Kidney (tissue), 13 donors: ENCODE measurements at regions not wholly inside any gene's neighbourhood (a gene's known extent, or its start where the extent isn't known, plus 50 kb on each side); places are given as distances from the start of the nearest gene placed in this dataset.
A peak's percentile ranks its signal among the peaks of the same experiment; 100 is the strongest.

ENCODE experiments used
- DNase-seq, 5 donors: peaks; one replicate each; pipeline ENCODE4 v3.0.0-alpha.2; 2013 to 2020
- FAIRE-seq: peaks from 2 replicates; lab custom pipeline; 2012; peaks lifted over from hg19 to GRCh38; lab: Jason Lieb, UNC
- H3K27ac ChIP-seq, 2 donors: one replicate each; pipeline ENCODE4 v1.7.0; 2013; ENCODE audit warnings: low read depth in 2 of 2, low read length in 2 of 2, inconsistent platforms in 1 of 2
- H3K27me3 ChIP-seq: one replicate; pipeline ENCODE4 v1.7.1; 2013; ENCODE audit warnings: low read length, inconsistent platforms; ENCODE audit not compliant: control insufficient read depth, insufficient read depth
- H3K36me3 ChIP-seq, 3 donors: one replicate each; pipeline versions ENCODE4 v1.7.0 to v1.7.1; 2013; ENCODE audit warnings: low read length in 3 of 3, control low read depth in 1 of 3, inconsistent platforms in 1 of 3; ENCODE audit not compliant: insufficient read depth in 3 of 3, control insufficient read depth in 2 of 3
- H3K4me1 ChIP-seq, 3 donors: one replicate each; pipeline versions ENCODE4 v1.7.0 to v1.7.1; 2013; ENCODE audit warnings: low read length in 3 of 3, inconsistent platforms in 1 of 3, low read depth in 1 of 3; ENCODE audit not compliant: control insufficient read depth in 2 of 3, insufficient read depth in 2 of 3
- H3K4me3 ChIP-seq, 3 donors: one replicate each; pipeline versions ENCODE4 v1.7.0 to v1.8.1; 2013; ENCODE audit warnings: low read length in 3 of 3, control low read depth in 1 of 3, inconsistent platforms in 1 of 3
- H3K9ac ChIP-seq, 3 donors: one replicate each; pipeline versions ENCODE4 v1.7.0 to v1.7.1; 2013; ENCODE audit warnings: low read length in 3 of 3, control low read depth in 1 of 3, inconsistent platforms in 1 of 3
- H3K9me3 ChIP-seq, 3 donors: one replicate each; pipeline versions ENCODE4 v1.7.0 to v1.7.1; 2013; ENCODE audit warnings: low read length in 3 of 3, control low read depth in 1 of 3, inconsistent platforms in 1 of 3; ENCODE audit not compliant: control insufficient read depth in 2 of 3, insufficient read depth in 1 of 3
- CTCF ChIP-seq: IDR thresholded peaks from 3 replicates; pipeline ENCODE4 v1.5.1; 2012; ENCODE audit warnings: mild to moderate bottlenecking, moderate library complexity, borderline replicate concordance; ENCODE audit not compliant: insufficient read depth; ENCODE audit errors: extremely low read depth
- intact Hi-C: fragments of 100-400 bp; cut with DNase I; formaldehyde crosslinking; loops from one replicate; pipeline ENCODE4 v1.11.1; 2022
- donor health status: control.
- donor health status: control.
- donor health status: control.
- donor health status: control.
- donor health status: control.
- donor health status: DM: yes; HTN: yes; CAD: no.
- donor health status: Normal renal cell carcinoma (clear cell type).

- intact Hi-C loops = no loop called here
- Histone ChIP-seq H3K27ac (no peak overlapping the region), H3K36me3 (no peaks in the 10 kb centered on the region), H3K9me3 (no peaks in the 10 kb centered on the region), H3K9ac (no peak overlapping the region), H3K4me3 (no peak overlapping the region), H3K4me1 (no peaks in the 10 kb centered on the region), H3K27me3 (no peaks in the 10 kb centered on the region)
- FAIRE-seq = no peak
- peak in 1 of 5 donors; percentile 39 for DNase-seq
- TF ChIP-seq CTCF = no peak
Observed at GRCh38 chr22:48434868-48435250, 1392.8 kb downstream of the BRD1 start.

GRCh38 chr22:48434156-48434867, 1393.4 kb downstream of the BRD1 start:
- Histone ChIP-seq H3K27me3 (no peaks in the 10 kb centered on the region), H3K4me3 (no peak overlapping the region), H3K4me1 (no peaks in the 10 kb centered on the region), H3K9ac (no peak overlapping the region), H3K9me3 (no peaks in the 10 kb centered on the region), H3K36me3 (no peaks in the 10 kb centered on the region), H3K27ac (no peak overlapping the region)
- intact Hi-C loops = no loop called here
- FAIRE-seq = no peak
- TF ChIP-seq CTCF = no peak
- DNase-seq = peak in 1 of 5 donors; percentile 36

- intact Hi-C loops = no loop called here
Observed at GRCh38 chr22:48433647-48434046, 1394.0 kb downstream of the BRD1 start.

More at GRCh38 chr22:48433647-48434046, 1394.0 kb downstream of the BRD1 start:
- TF ChIP-seq CTCF = no peak
- H3K9me3 ChIP-seq = no peaks in the 10 kb centered on the region
- DNase-seq (peak in 1 of 5 donors; percentile 66), FAIRE-seq (no peak)
- H3K27me3 ChIP-seq = no peaks in the 10 kb centered on the region
- no peak overlapping the region for H3K27ac ChIP-seq
- H3K36me3 ChIP-seq = no peaks in the 10 kb centered on the region
- no peak overlapping the region for H3K4me3 ChIP-seq
- no peak overlapping the region for H3K9ac ChIP-seq
- no peaks in the 10 kb centered on the region for H3K4me1 ChIP-seq
